WTC11 (cell line): ENCODE measurements at regions not wholly inside any gene's neighbourhood (a gene's known extent, or its start where the extent isn't known, plus 50 kb on each side); places are given as distances from the start of the nearest gene placed in this dataset.
"Not testable (repeated sequence)": the region's sequence is repeated elsewhere in the genome, so short reads cannot be mapped to it uniquely, and the experiment has no call there.

Experiments
- ATAC-seq: fragments of 200-7000 bp; cut with Tn5 transposase; 2 replicates; pipeline ENCODE4 v1.10.0; 2021; ENCODE audit warnings: mild to moderate bottlenecking, moderate library complexity
- CTCF ChIA-PET: fragments of 300-600 bp; sonication (Branson Sonifier 250); formaldehyde crosslinking; loops from one replicate; lab custom pipeline; 2021; ENCODE audit warnings: antibody characterized with exemption; lab: Charles Lee
- POLR2A ChIA-PET: fragments of 350-600 bp; sonication (Branson Sonifier 250); formaldehyde crosslinking; loops from one replicate; lab custom pipeline; 2021; ENCODE audit warnings: antibody characterized with exemption; lab: Charles Lee
- DNase-seq: peaks from one replicate; pipeline ENCODE4 v3.0.0; 2021; ENCODE audit warnings: low spot score
- H3K27ac Mint-ChIP-seq: 2 replicates; pipeline ENCODE4 v1.8.0; 2021; ENCODE audit warnings: mixed read lengths
- H3K27me3 Mint-ChIP-seq: 2 replicates; pipeline ENCODE4 v1.8.0; 2021; ENCODE audit warnings: low read depth, mild to moderate bottlenecking, moderate library complexity, mixed read lengths
- H3K36me3 Mint-ChIP-seq: 2 replicates; pipeline ENCODE4 v1.8.0; 2021; ENCODE audit warnings: mixed read lengths
- H3K4me1 Mint-ChIP-seq: 2 replicates; pipeline ENCODE4 v1.8.0; 2022; ENCODE audit warnings: mixed read lengths
- H3K4me3 Mint-ChIP-seq: 2 replicates; pipeline ENCODE4 v1.8.0; 2021; ENCODE audit warnings: mild to moderate bottlenecking, moderate library complexity, mixed read lengths
- H3K9me3 Mint-ChIP-seq: 2 replicates; pipeline ENCODE4 v1.8.0; 2021; ENCODE audit warnings: mixed read lengths
- CREB1 ChIP-seq: sonication (generic); formaldehyde crosslinking; IDR thresholded peaks from 2 replicates; pipeline ENCODE4 v1.8.0; 2023; ENCODE audit warnings: mild to moderate bottlenecking, missing genetic modification reagents
- E2F5 ChIP-seq: sonication (generic); formaldehyde crosslinking; IDR thresholded peaks from 2 replicates; pipeline ENCODE4 v1.8.1; 2022; ENCODE audit warnings: mild to moderate bottlenecking, moderate library complexity, missing genetic modification reagents
- EMX1 ChIP-seq: fragments of 250-450 bp; sonication (Bioruptor Pico); IDR thresholded peaks from 2 replicates; pipeline ENCODE4 v1.8.0; 2021; ENCODE audit warnings: mild to moderate bottlenecking
- ERG ChIP-seq: fragments of 250-450 bp; sonication (Bioruptor Pico); IDR thresholded peaks from 2 replicates; pipeline ENCODE4 v1.8.0; 2021; ENCODE audit warnings: mild to moderate bottlenecking
- ESRRA ChIP-seq: sonication (generic); formaldehyde crosslinking; IDR thresholded peaks from 2 replicates; pipeline ENCODE4 v1.8.1; 2022; ENCODE audit warnings: mild to moderate bottlenecking, missing genetic modification reagents, borderline replicate concordance
- FOXP1 ChIP-seq: sonication (generic); formaldehyde crosslinking; IDR thresholded peaks from 2 replicates; pipeline ENCODE4 v1.8.0; 2022; ENCODE audit warnings: missing genetic modification reagents, mild to moderate bottlenecking, moderate library complexity, borderline replicate concordance
- GRHL2 ChIP-seq: fragments of 250-450 bp; sonication (Bioruptor Pico); IDR thresholded peaks from 2 replicates; pipeline ENCODE4 v1.8.0; 2022; ENCODE audit warnings: mild to moderate bottlenecking, moderate library complexity; ENCODE audit not compliant: insufficient replicate concordance, severe bottlenecking
- IRF1 ChIP-seq: sonication (generic); formaldehyde crosslinking; IDR thresholded peaks from 2 replicates; pipeline ENCODE4 v1.8.0; 2023; ENCODE audit warnings: missing genetic modification reagents
- JUN ChIP-seq: sonication (generic); formaldehyde crosslinking; IDR thresholded peaks from 2 replicates; pipeline ENCODE4 v1.8.0; 2023; ENCODE audit warnings: mild to moderate bottlenecking, missing genetic modification reagents
- MXD4 ChIP-seq: fragments of 250-450 bp; sonication (Bioruptor Pico); IDR thresholded peaks from 2 replicates; pipeline ENCODE4 v1.8.0; 2021; ENCODE audit warnings: mild to moderate bottlenecking, moderate library complexity, borderline replicate concordance
- NFATC4 ChIP-seq: fragments of 250-450 bp; sonication (Bioruptor Pico); IDR thresholded peaks from 2 replicates; pipeline ENCODE4 v1.9.0; 2021; ENCODE audit warnings: mild to moderate bottlenecking
- NR1H2 ChIP-seq: sonication (generic); formaldehyde crosslinking; IDR thresholded peaks from 2 replicates; pipeline ENCODE4 v1.9.0; 2021; ENCODE audit warnings: mild to moderate bottlenecking, moderate library complexity, missing genetic modification reagents
- NR2C2 ChIP-seq: sonication (generic); formaldehyde crosslinking; IDR thresholded peaks from 2 replicates; pipeline ENCODE4 v1.8.0; 2022; ENCODE audit warnings: mild to moderate bottlenecking, missing genetic modification reagents
- SMAD4 ChIP-seq: sonication (generic); formaldehyde crosslinking; IDR thresholded peaks from 2 replicates; pipeline ENCODE4 v1.8.0; 2022; ENCODE audit warnings: mild to moderate bottlenecking, missing genetic modification reagents
- TCF7 ChIP-seq: sonication (generic); formaldehyde crosslinking; IDR thresholded peaks from 2 replicates; pipeline ENCODE4 v1.8.0; 2022; ENCODE audit warnings: mild to moderate bottlenecking, low read depth, missing genetic modification reagents, moderate library complexity
- ZBTB21 ChIP-seq: sonication (generic); formaldehyde crosslinking; IDR thresholded peaks from 2 replicates; pipeline ENCODE4 v1.8.1; 2023; ENCODE audit warnings: mild to moderate bottlenecking, missing genetic modification reagents, borderline replicate concordance
- ZNF263 ChIP-seq: sonication (generic); formaldehyde crosslinking; IDR thresholded peaks from 2 replicates; pipeline ENCODE4 v1.8.1; 2022; ENCODE audit warnings: low read depth, mild to moderate bottlenecking, moderate library complexity, missing genetic modification reagents
- ZNF671 ChIP-seq: fragments of 250-450 bp; sonication (Bioruptor Pico); IDR thresholded peaks from 2 replicates; pipeline ENCODE4 v1.8.0; 2021; ENCODE audit warnings: mild to moderate bottlenecking
- TF ChIP-seq, protein P1 (sequence below): sonication (generic); formaldehyde crosslinking; conservative IDR thresholded peaks from 2 replicates; pipeline ENCODE4 v1.8.1; 2022; ENCODE audit warnings: mild to moderate bottlenecking, missing genetic modification reagents
- TF ChIP-seq, protein P2 (sequence below): sonication (generic); formaldehyde crosslinking; conservative IDR thresholded peaks from 2 replicates; pipeline ENCODE4 v1.8.1; 2023; ENCODE audit warnings: mild to moderate bottlenecking, low read depth, missing genetic modification reagents, moderate library complexity
- TF ChIP-seq, protein P3 (sequence below): fragments of 250-450 bp; sonication (Bioruptor Pico); IDR thresholded peaks from 2 replicates; pipeline ENCODE4 v1.9.0; 2021; ENCODE audit warnings: mild to moderate bottlenecking

DNA sequence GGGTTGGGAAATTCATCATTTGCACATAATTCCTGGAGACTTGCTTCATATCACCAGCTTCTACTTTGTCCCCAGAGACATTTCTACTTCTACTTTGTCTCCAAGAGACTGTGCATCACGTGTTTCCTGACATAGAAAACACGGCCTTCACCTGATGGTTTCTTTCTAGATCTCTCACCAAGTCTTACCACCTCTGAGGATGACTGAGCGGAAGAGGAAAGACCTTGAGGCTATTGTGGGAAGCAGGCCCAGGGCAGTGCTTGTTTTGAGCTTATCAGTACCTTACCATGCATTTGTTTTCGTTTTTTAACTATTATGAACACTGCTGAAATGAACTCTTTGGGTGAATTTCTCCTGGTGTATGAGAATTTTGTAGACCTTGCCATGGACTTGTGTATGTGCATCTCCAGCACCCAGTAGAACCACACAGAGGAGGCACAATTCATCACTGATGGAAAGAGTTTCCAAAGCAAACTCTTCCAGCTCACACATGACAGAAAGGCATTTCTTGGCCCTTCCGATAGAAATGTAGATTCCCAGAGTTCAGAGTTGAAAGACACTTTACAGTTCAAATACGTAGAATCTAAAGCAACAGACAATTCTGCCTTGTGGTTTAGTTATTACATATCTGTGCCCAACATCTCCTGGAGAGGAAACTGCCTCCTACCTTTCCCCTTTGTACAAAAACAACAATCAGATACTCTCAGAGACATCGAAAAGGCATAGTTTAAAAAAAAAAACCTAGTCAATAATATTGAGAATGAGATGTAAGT lies 434.7 kb downstream of the FUT8 start:
- H3K27ac Mint-ChIP-seq: no peak overlapping the region
- DNase-seq (no peak), ATAC-seq (no peak)
- ChIA-PET POLR2A (no interaction called here), CTCF (interaction anchor here (0.8 to 1.4 kb wide), 4 partner anchors 14 to 23 kb away, joined by 3 to 4 read pairs (median 3); no protein-coding TSS in a partner anchor)
- peaks cover 6% of the 10 kb centered on the region for H3K4me1 Mint-ChIP-seq
- peaks cover 4% of the 10 kb centered on the region for H3K9me3 Mint-ChIP-seq
- no peaks in the 10 kb centered on the region; the same call in 1 of the 2 replicates for H3K27me3 Mint-ChIP-seq
- TF ChIP-seq NFATC4 (CRISPR knock-in tag): no peak
- TF ChIP-seq NR1H2 (CRISPR knock-in tag): no peak
- TF ChIP-seq, protein P1, sequence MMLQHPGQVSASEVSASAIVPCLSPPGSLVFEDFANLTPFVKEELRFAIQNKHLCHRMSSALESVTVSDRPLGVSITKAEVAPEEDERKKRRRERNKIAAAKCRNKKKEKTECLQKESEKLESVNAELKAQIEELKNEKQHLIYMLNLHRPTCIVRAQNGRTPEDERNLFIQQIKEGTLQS: no peak
- TF ChIP-seq ERG (CRISPR knock-in tag): no peak
- no peak for TF ChIP-seq EMX1 (CRISPR knock-in tag)
- TF ChIP-seq, protein P2, sequence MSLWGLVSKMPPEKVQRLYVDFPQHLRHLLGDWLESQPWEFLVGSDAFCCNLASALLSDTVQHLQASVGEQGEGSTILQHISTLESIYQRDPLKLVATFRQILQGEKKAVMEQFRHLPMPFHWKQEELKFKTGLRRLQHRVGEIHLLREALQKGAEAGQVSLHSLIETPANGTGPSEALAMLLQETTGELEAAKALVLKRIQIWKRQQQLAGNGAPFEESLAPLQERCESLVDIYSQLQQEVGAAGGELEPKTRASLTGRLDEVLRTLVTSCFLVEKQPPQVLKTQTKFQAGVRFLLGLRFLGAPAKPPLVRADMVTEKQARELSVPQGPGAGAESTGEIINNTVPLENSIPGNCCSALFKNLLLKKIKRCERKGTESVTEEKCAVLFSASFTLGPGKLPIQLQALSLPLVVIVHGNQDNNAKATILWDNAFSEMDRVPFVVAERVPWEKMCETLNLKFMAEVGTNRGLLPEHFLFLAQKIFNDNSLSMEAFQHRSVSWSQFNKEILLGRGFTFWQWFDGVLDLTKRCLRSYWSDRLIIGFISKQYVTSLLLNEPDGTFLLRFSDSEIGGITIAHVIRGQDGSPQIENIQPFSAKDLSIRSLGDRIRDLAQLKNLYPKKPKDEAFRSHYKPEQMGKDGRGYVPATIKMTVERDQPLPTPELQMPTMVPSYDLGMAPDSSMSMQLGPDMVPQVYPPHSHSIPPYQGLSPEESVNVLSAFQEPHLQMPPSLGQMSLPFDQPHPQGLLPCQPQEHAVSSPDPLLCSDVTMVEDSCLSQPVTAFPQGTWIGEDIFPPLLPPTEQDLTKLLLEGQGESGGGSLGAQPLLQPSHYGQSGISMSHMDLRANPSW (CRISPR knock-in tag): no peak
- no peak for TF ChIP-seq TCF7 (CRISPR knock-in tag)
- H3K36me3 Mint-ChIP-seq: no peaks in the 10 kb centered on the region
- no peak overlapping the region for H3K4me3 Mint-ChIP-seq

- CTCF ChIA-PET: interaction anchor here (0.8 kb wide), 1 partner anchor 23 kb away, joined by 4 read pairs; no protein-coding TSS in a partner anchor
- ATAC-seq, H3K36me3 Mint-ChIP-seq, POLR2A ChIA-PET, DNase-seq, H3K4me3 Mint-ChIP-seq, H3K27me3 Mint-ChIP-seq, H3K27ac Mint-ChIP-seq, H3K9me3 Mint-ChIP-seq, H3K4me1 Mint-ChIP-seq: not testable (repeated sequence)
These were observed 435.4 kb downstream of the FUT8 start for GRCh38 chr14:65847931-65848330.

DNA sequence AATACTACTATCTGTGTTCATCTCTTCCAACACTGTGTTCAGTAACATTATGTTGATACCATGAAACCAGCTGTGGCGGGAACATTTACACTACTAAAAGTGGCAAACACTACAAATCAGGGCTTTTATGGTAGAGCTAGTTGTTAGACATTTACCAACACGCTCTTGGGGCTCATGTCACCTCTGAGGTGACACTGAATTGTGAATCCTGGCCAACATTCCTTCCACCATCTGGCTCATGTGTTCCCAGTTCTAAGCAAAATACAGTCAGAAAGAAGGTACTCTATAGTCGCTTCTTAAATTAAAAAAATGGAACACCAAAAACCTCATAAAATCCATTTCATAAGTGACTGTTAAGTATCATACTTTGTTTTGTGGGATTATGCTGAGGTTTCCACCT lies 436.6 kb downstream of the FUT8 start:
- no peak for TF ChIP-seq NR2C2 (CRISPR knock-in tag)
- no peak for TF ChIP-seq JUN (CRISPR knock-in tag)
- TF ChIP-seq CREB1: no peak
- no peak for TF ChIP-seq IRF1 (CRISPR knock-in tag)
- no peak for TF ChIP-seq SMAD4 (CRISPR knock-in tag)
- TF ChIP-seq ZBTB21 (CRISPR knock-in tag): no peak
- Mint-ChIP-seq H3K27ac (0 out of 2 replicates have a peak overlapping the region, but pooled peaks have one; percentile 26), H3K4me3 (no peak overlapping the region), H3K36me3 (no peaks in the 10 kb centered on the region), H3K9me3 (peaks cover 4% of the 10 kb centered on the region), H3K27me3 (no peaks in the 10 kb centered on the region; the same call in 1 of the 2 replicates), H3K4me1 (peaks cover 6% of the 10 kb centered on the region)
- CTCF ChIA-PET: interaction anchor here (1.4 kb wide), 1 partner anchor 25 kb away, joined by 5 read pairs; no protein-coding TSS in a partner anchor
- no peak for DNase-seq
- no peak for ATAC-seq
- POLR2A ChIA-PET: no interaction called here

- H3K27ac Mint-ChIP-seq: no peak overlapping the region
- no peak overlapping the region for H3K4me3 Mint-ChIP-seq
- no peak; the same call in 1 of the 2 replicates for ATAC-seq
- no peaks in the 10 kb centered on the region; the same call in 1 of the 2 replicates for H3K27me3 Mint-ChIP-seq
- H3K4me1 Mint-ChIP-seq: peaks cover 6% of the 10 kb centered on the region
- DNase-seq: no peak
- POLR2A ChIA-PET: no interaction called here
- CTCF ChIA-PET: interaction anchor here (1.4 kb wide), 1 partner anchor 25 kb away, joined by 5 read pairs; no protein-coding TSS in a partner anchor
- H3K36me3 Mint-ChIP-seq: no peaks in the 10 kb centered on the region
- peaks cover 4% of the 10 kb centered on the region for H3K9me3 Mint-ChIP-seq
- TF ChIP-seq MXD4 (CRISPR knock-in tag) (no peak), ESRRA (no peak), ZNF263 (CRISPR knock-in tag) (no peak), E2F5 (CRISPR knock-in tag) (no peak), NFATC4 (CRISPR knock-in tag) (no peak), ERG (CRISPR knock-in tag) (no peak), ZNF671 (CRISPR knock-in tag) (no peak), FOXP1 (CRISPR knock-in tag) (no peak), GRHL2 (CRISPR knock-in tag) (no peak)
- TF ChIP-seq, protein P3, sequence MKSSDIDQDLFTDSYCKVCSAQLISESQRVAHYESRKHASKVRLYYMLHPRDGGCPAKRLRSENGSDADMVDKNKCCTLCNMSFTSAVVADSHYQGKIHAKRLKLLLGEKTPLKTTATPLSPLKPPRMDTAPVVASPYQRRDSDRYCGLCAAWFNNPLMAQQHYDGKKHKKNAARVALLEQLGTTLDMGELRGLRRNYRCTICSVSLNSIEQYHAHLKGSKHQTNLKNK (CRISPR knock-in tag): no peak
These were observed 437.0 kb downstream of the FUT8 start for GRCh38 chr14:65849558-65849957.
